ENCODE measurements at regions not wholly inside any gene's neighbourhood (a gene's known extent, or its start where the extent isn't known, plus 50 kb on each side); places are given as distances from the start of the nearest gene placed in this dataset.

- TF ChIP-seq CTCF (conservative IDR thresholded peaks at IDR 0.05; ENCODE audit: low read depth in 2 of 2) (no peak), JUNB (IDR thresholded peaks at IDR 0.05; ENCODE audit: unreplicated experiment) (no peak), ZNF331 (CRISPR knock-in tag; IDR thresholded peaks at IDR 0.05; ENCODE audit: low read depth) (no peak)
Measured at GRCh38 chr6:105894556-105894955, 191.6 kb upstream of the PRDM1 start.
